Erythroblast (primary cell): ENCODE measurements at regions not wholly inside any gene's neighbourhood (a gene's known extent, or its start where the extent isn't known, plus 50 kb on each side); places are given as distances from the start of the nearest gene placed in this dataset.

ENCODE experiments used
- GATA1 ChIP-seq: IDR thresholded peaks from 2 replicates; pipeline ENCODE4 v1.6.1; 2011; ENCODE audit warnings: low read depth, mild to moderate bottlenecking, control low read depth, low read length, moderate library complexity
- POLR2A ChIP-seq: IDR thresholded peaks from 2 replicates; pipeline ENCODE4 v1.6.1; 2011; ENCODE audit warnings: mild to moderate bottlenecking, low read length

GRCh38 chr17:54784305-54784704 is 116.3 kb upstream of the TOM1L1 start:
- TF ChIP-seq POLR2A (no peak), GATA1 (no peak)
